Right lobe of liver (tissue), 4 donors: ENCODE measurements at regions not wholly inside any gene's neighbourhood (a gene's known extent, or its start where the extent isn't known, plus 50 kb on each side); places are given as distances from the start of the nearest gene placed in this dataset.

Source experiments
- POLR2A ChIP-seq: fragments of 450-650 bp; IDR thresholded peaks from one replicate; pipeline ENCODE4 v1.6.1; 2017; ENCODE audit warnings: antibody characterized with exemption, mild to moderate bottlenecking
- TF ChIP-seq, protein P1 (sequence below), 4 donors: fragments of 200-600 bp in 3 of 4; fragments of 450-650 bp in 1 of 4; IDR thresholded peaks; one replicate each; pipeline versions ENCODE4 v1.5.1 to v1.8.0; 2016 to 2022; ENCODE audit warnings: antibody characterized with exemption in 4 of 4, mild to moderate bottlenecking in 2 of 4
- donor health status: DM: no; HTN: no; CAD: no.
- donor health status: DM: no; HTN: no; CAD: no.
- donor health status: DM: no; HTN: yes; CAD: no.

GRCh38 chr1:229822026-229822425 is 196.0 kb downstream of the URB2 start:
- TF ChIP-seq, protein P1, sequence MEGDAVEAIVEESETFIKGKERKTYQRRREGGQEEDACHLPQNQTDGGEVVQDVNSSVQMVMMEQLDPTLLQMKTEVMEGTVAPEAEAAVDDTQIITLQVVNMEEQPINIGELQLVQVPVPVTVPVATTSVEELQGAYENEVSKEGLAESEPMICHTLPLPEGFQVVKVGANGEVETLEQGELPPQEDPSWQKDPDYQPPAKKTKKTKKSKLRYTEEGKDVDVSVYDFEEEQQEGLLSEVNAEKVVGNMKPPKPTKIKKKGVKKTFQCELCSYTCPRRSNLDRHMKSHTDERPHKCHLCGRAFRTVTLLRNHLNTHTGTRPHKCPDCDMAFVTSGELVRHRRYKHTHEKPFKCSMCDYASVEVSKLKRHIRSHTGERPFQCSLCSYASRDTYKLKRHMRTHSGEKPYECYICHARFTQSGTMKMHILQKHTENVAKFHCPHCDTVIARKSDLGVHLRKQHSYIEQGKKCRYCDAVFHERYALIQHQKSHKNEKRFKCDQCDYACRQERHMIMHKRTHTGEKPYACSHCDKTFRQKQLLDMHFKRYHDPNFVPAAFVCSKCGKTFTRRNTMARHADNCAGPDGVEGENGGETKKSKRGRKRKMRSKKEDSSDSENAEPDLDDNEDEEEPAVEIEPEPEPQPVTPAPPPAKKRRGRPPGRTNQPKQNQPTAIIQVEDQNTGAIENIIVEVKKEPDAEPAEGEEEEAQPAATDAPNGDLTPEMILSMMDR (IDR thresholded peaks at IDR 0.05): no peak
- TF ChIP-seq POLR2A: no peak
